H1 (cell line): ENCODE measurements at regions not wholly inside any gene's neighbourhood (a gene's known extent, or its start where the extent isn't known, plus 50 kb on each side); places are given as distances from the start of the nearest gene placed in this dataset.

Experiments used
- BCL11A ChIP-seq, 2 experiments: IDR thresholded peaks; one replicate each; pipeline ENCODE4 v1.6.1; 2011; ENCODE audit warnings: low read depth in 2 of 2, low read length in 2 of 2, mild to moderate bottlenecking in 2 of 2
- CEBPB ChIP-seq: IDR thresholded peaks from 2 replicates; pipeline ENCODE4 v1.6.1; 2012; ENCODE audit warnings: low read depth, low read length
- CHD2 ChIP-seq: IDR thresholded peaks from 2 replicates; pipeline ENCODE4 v1.6.1; 2012; ENCODE audit warnings: low read length, improper control_type of control experiment
- EP300 ChIP-seq, 2 experiments: IDR thresholded peaks; 1 replicate in 1 of 2; 2 replicates in 1 of 2; pipeline ENCODE4 v1.6.1; 2011 to 2012; ENCODE audit warnings: low read depth in 2 of 2, low read length in 2 of 2, mild to moderate bottlenecking in 2 of 2, borderline replicate concordance in 1 of 2, inconsistent platforms in 1 of 2, moderate library complexity in 1 of 2
- EZH2 ChIP-seq: fragments of 200-600 bp; sonication (generic); IDR thresholded peaks from 2 replicates; pipeline ENCODE4 v1.7.1; 2012; ENCODE audit warnings: low read depth, mild to moderate bottlenecking, moderate library complexity, low read length, inconsistent platforms; ENCODE audit not compliant: severe bottlenecking
- FOSL1 ChIP-seq: IDR thresholded peaks from 2 replicates; pipeline ENCODE4 v1.6.1; 2011; ENCODE audit warnings: mild to moderate bottlenecking, low read depth, low read length, moderate library complexity; ENCODE audit not compliant: insufficient read depth
- GABPA ChIP-seq: IDR thresholded peaks from 2 replicates; pipeline ENCODE4 v1.6.1; 2011; ENCODE audit warnings: mild to moderate bottlenecking, low read length, moderate library complexity, borderline replicate concordance; ENCODE audit not compliant: insufficient read depth
- GTF2F1 ChIP-seq: IDR thresholded peaks from 2 replicates; pipeline ENCODE4 v1.6.1; 2012; ENCODE audit warnings: low read depth, low read length, improper control_type of control experiment, borderline replicate concordance
- HDAC2 ChIP-seq, 2 experiments: fragments of 300-600 bp in 1 of 2; sonication (generic) in 1 of 2; IDR thresholded peaks; 2 replicates each; pipeline ENCODE4 v1.6.1; 2011 to 2012; ENCODE audit warnings: low read depth in 2 of 2, low read length in 2 of 2, mild to moderate bottlenecking in 2 of 2, moderate library complexity in 2 of 2, borderline replicate concordance in 1 of 2, inconsistent platforms in 1 of 2
- PHF8 ChIP-seq: fragments of 200-600 bp; sonication (generic); conservative IDR thresholded peaks from 2 replicates; pipeline ENCODE4 v1.7.1; 2012; ENCODE audit warnings: low read depth, mild to moderate bottlenecking, inconsistent platforms, low read length, moderate library complexity
- POLR2A ChIP-seq, 2 experiments: IDR thresholded peaks; 1 replicate in 1 of 2; 2 replicates in 1 of 2; pipeline ENCODE4 v1.6.1; 2011; ENCODE audit warnings: low read depth in 2 of 2, low read length in 2 of 2, mild to moderate bottlenecking in 2 of 2; ENCODE audit errors: control extremely low read depth in 1 of 2
- TAF7 ChIP-seq: optimal IDR thresholded peaks from 2 replicates; pipeline ENCODE3; 2011; ENCODE audit warnings: low read depth, mild to moderate bottlenecking, inconsistent platforms, low read length, moderate library complexity, borderline replicate concordance
- TF ChIP-seq, protein P1 (sequence below), 3 experiments: IDR thresholded peaks; 1 replicate in 2 of 3; 2 replicates in 1 of 3; pipeline versions ENCODE4 v1.5.1 to v1.6.1; 2011; ENCODE audit warnings: low read length in 3 of 3, mild to moderate bottlenecking in 3 of 3, inconsistent platforms in 2 of 3, low read depth in 1 of 3, moderate library complexity in 1 of 3; ENCODE audit not compliant: insufficient read depth in 1 of 3; ENCODE audit errors: control extremely low read depth in 1 of 3

DNA sequence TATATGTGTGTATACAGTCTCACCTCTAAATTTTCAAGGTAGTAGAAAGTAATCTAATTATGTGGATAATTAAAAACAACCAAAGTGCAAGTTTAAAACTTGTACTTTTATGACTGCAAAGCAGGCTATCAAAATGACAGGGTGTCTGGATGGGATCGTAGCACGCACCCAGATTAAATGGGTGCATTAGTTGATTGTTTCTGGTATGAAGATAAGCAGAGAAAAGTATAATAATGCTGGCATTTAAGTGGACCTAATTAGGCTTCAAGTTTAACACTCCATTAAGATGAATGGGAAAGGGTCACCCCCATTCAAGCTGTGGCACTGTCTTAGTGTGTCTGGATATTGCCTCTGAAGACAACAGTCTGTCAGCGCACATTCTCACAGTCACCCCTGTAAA, 124.6 kb upstream of the ZEB2 start:
- TF ChIP-seq EZH2 = no peak
- TF ChIP-seq HDAC2 (IDR thresholded peaks at IDR 0.05; ENCODE audit: borderline replicate concordance in 1 of 2, low read depth in 2 of 2, low read length in 2 of 2) = no peak
- no peak for TF ChIP-seq POLR2A (IDR thresholded peaks at IDR 0.05; ENCODE audit: control extremely low read depth in 1 of 2, low read depth in 2 of 2, low read length in 2 of 2)
- no peak for TF ChIP-seq GTF2F1
- TF ChIP-seq, protein P1, sequence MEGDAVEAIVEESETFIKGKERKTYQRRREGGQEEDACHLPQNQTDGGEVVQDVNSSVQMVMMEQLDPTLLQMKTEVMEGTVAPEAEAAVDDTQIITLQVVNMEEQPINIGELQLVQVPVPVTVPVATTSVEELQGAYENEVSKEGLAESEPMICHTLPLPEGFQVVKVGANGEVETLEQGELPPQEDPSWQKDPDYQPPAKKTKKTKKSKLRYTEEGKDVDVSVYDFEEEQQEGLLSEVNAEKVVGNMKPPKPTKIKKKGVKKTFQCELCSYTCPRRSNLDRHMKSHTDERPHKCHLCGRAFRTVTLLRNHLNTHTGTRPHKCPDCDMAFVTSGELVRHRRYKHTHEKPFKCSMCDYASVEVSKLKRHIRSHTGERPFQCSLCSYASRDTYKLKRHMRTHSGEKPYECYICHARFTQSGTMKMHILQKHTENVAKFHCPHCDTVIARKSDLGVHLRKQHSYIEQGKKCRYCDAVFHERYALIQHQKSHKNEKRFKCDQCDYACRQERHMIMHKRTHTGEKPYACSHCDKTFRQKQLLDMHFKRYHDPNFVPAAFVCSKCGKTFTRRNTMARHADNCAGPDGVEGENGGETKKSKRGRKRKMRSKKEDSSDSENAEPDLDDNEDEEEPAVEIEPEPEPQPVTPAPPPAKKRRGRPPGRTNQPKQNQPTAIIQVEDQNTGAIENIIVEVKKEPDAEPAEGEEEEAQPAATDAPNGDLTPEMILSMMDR (IDR thresholded peaks at IDR 0.05; ENCODE audit: control extremely low read depth in 1 of 3, insufficient read depth in 1 of 3, low read depth in 1 of 3, low read length in 3 of 3) = no peak
- TF ChIP-seq EP300 (IDR thresholded peaks at IDR 0.05; ENCODE audit: borderline replicate concordance in 1 of 2, low read depth in 2 of 2, low read length in 2 of 2) = no peak
- TF ChIP-seq TAF7 = no peak
- TF ChIP-seq BCL11A (IDR thresholded peaks at IDR 0.05; ENCODE audit: low read depth in 2 of 2, low read length in 2 of 2) = no peak
- TF ChIP-seq CEBPB = no peak
- TF ChIP-seq CHD2 = no peak
- no peak for TF ChIP-seq FOSL1
- TF ChIP-seq GABPA = no peak
- no peak for TF ChIP-seq PHF8
